ENCODE measurements at regions not wholly inside any gene's neighbourhood (a gene's known extent, or its start where the extent isn't known, plus 50 kb on each side); places are given as distances from the start of the nearest gene placed in this dataset.
"Not testable (repeated sequence)": the region's sequence is repeated elsewhere in the genome, so short reads cannot be mapped to it uniquely, and the experiment has no call there.

- no peak for DNase-seq
These were observed 68.0 kb downstream of the CBLN4 start for GRCh38 chr20:55937283-55937682.

DNA sequence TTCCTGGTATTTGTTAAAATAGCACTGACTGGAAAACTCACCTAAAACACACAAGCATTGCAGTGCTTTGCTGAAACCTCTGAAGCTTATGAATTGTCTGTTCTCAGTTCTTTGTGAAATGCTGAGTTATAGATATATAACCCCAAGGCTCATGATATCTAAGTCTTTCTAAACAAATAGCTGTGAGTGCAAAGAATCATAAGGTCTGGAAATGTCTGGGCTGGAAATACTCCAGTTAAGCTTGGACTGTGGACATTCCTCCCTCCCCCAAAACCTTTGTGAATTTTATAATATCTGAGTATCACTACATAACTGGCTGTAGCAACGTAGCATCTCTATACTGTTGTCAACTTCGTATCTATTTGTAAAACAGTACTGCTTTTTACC lies 69.1 kb downstream of the CBLN4 start:
- no peak for DNase-seq

DNA sequence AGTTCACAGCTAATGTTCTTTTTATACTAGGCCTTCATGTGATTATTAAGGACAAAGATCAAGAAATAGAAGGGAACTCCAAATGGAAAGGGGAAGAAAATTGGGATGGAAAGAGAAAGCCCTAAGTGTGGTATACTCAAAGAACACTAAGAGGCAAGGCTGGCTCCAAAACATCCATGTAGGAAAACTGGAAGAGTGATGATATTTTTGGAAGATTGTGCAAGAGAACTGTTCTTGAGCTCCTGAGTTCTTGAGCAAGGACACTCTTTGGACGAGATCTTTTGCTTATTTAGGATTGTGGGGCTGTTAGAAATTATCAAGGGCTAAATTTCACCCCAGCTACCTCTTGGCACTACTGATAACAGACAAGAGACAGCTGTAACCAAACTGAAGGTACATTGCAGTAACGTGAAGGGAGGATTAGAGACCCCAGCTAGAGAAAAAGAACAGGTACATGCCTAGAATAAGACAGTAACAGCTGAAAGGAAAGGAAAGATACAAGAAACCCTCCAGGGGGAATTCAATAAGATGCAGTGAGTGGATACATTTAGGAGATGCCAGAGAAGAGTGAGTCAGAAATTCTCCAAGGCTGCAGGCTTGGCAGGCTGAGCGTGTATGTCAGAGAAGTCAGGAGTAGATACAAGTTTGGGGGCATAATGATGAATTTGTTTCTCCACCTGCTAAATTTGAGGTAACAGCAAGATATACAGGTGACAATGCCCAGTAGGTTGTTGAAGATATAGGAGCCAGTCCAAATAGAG lies 69.7 kb downstream of the CBLN4 start:
- no peak for DNase-seq

DNA sequence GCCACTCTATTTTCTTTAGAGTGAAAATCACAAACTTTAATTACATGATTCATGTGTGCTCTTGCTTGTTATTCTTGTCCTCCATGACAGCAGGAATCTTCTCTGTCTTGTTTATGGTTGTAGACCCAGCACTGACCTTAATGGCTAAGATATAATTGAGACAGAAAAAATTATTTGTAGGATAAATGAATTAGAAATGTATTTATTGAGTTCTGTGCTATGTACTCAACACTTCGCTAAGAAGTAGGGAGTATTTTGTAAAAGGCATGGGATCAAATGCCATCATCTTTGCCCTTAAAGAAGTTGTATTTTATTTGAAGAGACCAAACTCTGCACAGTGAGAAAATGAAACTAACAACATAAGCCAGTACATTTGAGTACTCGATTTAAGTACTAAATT lies 71.2 kb downstream of the CBLN4 start:
- DNase-seq = no peak

DNA sequence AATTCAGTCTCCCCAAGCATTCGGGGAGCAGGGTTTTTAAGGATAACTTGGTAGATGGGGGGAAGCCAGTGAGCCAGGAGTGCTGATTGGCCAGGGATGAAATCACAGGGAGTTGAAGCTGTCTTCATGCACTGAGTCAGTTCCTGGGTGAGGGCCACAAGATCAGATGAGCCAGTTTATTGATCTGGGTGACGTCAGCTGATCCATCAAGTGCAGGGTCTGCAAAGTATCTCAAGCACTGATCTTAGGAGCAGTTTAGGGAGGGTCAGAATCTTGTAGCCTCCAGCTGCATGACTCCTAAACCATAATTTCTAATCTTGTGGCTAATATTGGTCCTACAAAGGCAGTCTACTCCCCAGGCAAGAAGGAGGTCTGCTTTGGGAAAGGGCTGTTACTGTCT lies 74.4 kb downstream of the CBLN4 start:
- not testable (repeated sequence) for DNase-seq

- DNase-seq = no peak
These were observed 77.1 kb downstream of the CBLN4 start for GRCh38 chr20:55928266-55928665.

GRCh38 chr20:55919956-55920355 lies 85.4 kb downstream of the CBLN4 start:
- no peak for DNase-seq

- no peak for DNase-seq
These were observed 86.0 kb downstream of the CBLN4 start for GRCh38 chr20:55919319-55919718.

DNA sequence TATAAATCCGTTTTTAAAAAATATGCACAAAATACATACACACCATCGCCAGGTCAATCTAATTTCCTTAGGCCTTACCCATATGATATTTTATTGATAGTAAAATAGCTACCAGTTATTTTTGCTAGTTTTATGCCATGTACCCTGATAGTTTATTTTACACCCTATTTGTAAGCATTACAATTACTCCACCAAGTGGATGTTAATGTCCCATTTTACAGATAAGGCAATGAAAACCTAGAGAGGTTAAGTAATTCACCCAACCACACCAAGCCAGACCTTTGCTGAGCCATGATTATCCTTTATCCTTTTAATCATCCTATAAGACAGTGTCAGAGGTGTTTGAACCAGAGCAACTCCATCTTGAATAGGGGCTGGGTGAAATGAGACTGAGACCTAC lies 86.8 kb downstream of the CBLN4 start:
- DNase-seq = no peak

DNA sequence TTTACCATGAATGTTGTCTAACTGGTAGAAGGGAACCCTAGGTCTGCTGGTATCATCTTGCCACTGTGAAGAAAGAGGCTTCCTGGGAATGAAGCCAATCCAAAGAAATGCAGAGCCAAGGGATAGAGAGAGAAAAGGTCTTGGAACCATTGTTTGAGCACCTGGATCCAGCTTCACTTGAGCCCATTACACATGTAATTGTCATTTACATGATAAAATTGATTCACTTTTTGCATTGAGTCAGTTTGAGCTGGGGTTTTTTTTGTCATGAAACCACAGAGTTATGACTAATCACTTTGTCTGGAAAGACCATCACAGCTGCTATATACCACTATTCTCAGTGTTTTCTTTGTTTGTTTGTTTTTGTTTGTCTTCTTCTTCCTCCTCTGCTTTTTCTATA lies 112.3 kb downstream of the CBLN4 start:
- DNase-seq = no peak

- no peak for DNase-seq
These were observed 116.6 kb downstream of the CBLN4 start for GRCh38 chr20:55888685-55889084.

DNA sequence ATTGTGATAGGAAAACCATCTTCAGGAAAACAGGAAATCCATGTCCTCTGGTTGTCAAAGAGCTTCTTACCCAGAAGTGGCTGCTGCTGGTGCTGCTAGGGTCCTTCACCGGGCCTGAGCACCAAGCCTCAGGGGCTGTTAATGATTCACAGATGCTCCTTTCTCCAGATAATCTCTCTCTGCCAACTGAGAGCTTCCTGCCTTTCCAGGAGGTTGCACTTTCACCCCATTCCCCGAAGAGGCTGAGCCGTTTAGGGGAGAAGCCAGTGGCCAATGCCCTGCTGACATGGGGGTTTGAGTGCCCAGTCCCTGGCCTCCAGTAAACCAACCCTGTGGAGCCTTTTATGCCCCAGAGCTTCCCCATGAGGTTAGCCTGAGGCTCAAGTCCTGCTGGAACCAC lies 122.4 kb downstream of the CBLN4 start:
- no peak for DNase-seq

GRCh38 chr20:55882286-55882685 lies 123.0 kb downstream of the CBLN4 start:
- no peak for DNase-seq

DNA sequence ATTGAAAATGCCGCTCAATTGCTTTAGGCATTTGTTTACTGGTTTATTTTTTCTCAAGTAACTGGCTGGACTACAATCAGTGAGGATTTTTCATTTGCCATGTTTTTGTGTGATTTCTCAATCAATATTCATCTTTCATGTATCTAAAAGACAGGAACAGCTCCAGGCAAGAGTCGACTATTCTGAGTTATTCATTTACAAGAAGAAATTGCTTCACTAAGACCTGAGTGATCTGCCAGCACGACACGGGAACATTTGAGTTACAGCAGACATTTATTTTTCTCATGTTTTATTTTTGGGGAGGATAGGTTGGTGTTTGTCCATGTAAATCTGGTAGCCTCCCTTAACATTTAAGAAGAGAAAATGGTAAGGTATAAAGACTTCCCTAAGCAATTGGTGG lies 124.1 kb downstream of the CBLN4 start:
- no peak for DNase-seq

DNA sequence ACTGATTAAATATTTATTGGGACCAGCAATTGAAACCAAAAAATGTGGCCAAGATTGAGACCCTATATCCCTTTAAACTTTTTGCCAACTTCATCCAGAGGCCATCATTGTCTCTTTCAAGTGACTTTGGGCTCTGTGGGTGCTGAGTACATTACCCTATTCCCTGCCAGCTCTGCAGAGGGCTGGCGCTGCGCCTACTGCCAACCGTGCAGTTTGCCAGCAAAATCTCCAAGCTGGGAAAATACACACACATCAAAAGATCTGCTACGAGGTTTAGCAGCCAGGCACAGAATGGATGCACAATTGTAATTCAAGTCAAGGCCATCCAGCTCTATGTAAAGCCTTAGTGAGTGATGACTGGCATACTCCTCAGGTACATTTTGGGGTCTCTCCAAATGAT lies 125.0 kb downstream of the CBLN4 start:
- DNase-seq = peak; percentile 10

DNA sequence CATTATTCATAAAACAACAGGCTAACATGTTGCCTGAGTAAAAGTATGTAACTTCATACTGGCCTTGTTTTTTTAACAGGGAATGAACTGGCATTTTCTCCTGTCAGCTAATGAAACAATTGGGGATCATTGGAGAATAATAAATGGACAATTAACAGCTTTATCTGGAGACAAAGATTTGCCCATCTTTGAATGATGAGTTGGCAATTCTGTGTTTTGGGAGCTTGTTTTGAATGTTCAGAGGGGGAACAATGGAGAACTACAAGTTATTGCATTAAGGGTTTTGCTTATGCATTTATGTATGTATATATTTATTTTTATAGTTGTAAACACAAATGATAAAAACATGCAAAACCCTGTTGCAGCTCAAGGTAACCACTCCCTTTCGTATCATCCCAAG lies 150.3 kb downstream of the CBLN4 start:
- no peak for DNase-seq

GRCh38 chr20:55830121-55830827 lies 175.0 kb downstream of the CBLN4 start:
- no peak for DNase-seq

DNA sequence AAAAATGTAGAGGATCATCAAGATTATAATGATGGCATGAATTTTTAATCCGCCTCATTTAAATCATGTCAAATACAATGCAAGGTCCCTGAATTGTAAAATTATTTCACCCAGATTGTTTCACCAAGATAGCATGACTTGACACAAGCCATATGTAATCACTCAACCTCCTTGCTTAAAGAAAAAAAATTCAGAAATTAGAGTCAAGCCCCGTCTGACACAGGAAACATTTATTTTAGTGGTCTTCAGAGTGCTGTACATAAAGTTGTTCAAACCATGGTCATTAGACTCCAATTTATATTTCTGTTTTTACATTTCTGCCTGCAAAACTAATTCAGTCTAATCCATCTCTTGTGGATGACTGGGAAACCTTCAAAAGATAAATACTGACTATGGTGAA lies 200.2 kb downstream of the CBLN4 start:
- DNase-seq = no peak

GRCh38 chr20:55800552-55801245 lies 204.6 kb downstream of the CBLN4 start:
- no peak for DNase-seq

DNA sequence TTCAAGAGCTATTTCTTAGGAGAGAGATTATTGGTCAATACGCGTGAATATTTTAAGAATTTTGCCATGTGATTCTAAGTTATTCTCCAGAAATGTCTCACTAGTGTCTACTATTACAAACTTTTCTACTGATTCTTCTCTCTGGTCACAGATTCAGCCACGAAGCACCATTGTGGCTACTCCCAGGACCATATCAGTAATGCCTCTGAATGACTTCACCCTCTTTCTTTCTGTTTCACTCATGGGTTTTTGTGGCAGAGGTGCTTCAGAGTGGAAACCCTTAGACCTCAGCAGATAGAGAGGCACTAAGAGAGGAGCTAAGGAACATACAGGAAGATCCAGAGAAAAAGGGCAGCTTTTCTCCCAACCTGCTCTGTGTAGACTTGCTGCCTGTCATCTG lies 211.3 kb downstream of the CBLN4 start:
- no peak for DNase-seq

DNA sequence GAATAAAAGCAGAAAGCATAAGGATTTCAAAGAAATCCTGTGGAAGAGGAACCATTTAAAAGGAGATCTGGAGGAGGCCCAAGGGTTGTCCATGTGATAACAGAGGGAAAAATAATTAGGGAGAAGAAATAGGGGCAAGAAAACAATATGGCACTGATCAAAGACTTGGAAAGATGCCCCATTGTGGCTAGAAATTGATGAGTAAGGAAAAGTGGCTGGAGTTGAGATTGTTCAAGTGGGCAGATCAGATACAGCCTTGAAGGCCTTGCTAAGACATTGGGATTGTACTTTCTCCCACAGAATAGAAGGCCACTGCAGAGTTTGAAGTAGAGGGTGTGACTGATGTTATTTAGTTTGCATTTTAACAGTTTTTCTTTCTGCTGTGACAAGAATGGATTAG lies 213.3 kb downstream of the CBLN4 start:
- no peak for DNase-seq

DNA sequence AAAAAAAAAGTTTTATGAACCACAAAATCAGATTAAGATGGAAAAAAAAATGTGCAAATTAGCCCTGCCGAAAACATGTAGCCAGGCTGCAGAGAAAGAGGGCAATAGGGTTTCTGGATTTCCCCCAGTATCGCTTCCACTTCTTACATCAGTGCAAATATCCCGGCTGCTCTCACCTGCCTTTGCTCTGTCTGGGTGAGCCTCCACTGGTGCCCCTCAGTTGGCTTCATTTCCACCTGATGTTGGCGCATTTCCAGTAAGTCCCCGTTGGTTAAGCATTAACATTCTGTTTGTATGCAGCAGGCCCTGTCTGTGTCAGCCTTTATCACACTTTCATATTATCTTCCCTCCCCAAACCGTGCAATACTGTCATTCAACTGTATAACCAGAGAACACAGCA lies 215.1 kb downstream of the CBLN4 start:
- DNase-seq = no peak

DNA sequence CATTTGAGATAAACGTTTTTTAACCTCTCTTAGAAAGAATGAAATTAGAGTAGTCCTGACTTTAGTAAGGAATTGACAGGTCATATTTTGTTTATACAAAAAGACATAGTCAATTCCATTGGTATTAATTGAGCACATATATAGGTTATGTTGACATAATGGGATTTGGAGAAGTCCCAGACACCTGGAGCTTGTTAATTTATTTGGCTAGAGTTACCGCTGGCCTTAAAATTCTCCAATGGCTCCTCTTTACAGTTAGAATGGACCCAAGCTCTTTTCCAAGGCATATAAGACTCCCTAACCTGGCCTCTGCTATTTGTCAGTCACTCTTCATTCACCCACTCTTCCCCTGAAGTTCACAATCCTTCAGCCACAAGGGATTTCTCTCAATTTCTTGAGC lies 221.3 kb downstream of the CBLN4 start:
- no peak for DNase-seq

DNA sequence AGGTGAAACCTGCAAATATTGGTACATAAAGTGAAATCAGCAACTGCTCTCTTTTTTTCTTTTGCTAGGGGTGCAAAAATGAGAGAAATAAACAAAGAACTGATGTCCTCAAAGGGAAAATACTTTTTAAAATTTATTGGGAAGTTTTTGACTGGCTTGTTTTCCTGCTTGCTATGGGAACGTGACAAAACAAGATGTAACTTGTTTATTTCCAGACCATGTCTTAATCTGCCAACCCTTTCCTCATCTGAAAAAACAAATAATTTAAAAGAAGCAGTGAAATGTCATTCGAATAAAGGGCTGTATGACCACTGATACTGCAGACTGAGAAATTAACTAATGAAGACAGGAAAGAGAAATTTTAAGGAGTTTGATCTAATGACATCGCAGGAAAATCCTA lies 221.9 kb downstream of the CBLN4 start:
- no peak for DNase-seq

Data from occipital lobe (tissue), 1 donor.